ENCODE measurements at regions not wholly inside any gene's neighbourhood (a gene's known extent, or its start where the extent isn't known, plus 50 kb on each side); places are given as distances from the start of the nearest gene placed in this dataset.

GRCh38 chr3:498487-498886, 301.9 kb downstream of the CHL1 start:
- Histone ChIP-seq H3K23ac (ENCODE audit: insufficient read length) (no peak overlapping the region), H3K4me3 (ENCODE audit: extremely low read depth in 1 of 4, insufficient read depth in 2 of 4, low read depth in 3 of 4, low read length in 4 of 4) (no peak overlapping the region), H3K23me2 (ENCODE audit: low read depth, low read length) (no peaks in the 10 kb centered on the region), H3K79me1 (ENCODE audit: low read depth, low read length) (no peaks in the 10 kb centered on the region), H2BK120ac (replicated peaks; ENCODE audit: low read depth, low read length) (no peak overlapping the region), H3K18ac (ENCODE audit: extremely low read depth, low read length) (no peak overlapping the region), H2BK15ac (ENCODE audit: low read length) (no peak overlapping the region), H2BK20ac (ENCODE audit: low read length) (no peak overlapping the region), H2AFZ (ENCODE audit: low read length) (no peak overlapping the region), H3K79me2 (ENCODE audit: control insufficient read depth in 1 of 2, insufficient read depth in 2 of 2, low read length in 2 of 2) (no peaks in the 10 kb centered on the region), H4K91ac (replicated peaks; ENCODE audit: insufficient read length, low read length) (no peak overlapping the region), H3K4me2 (ENCODE audit: insufficient read depth in 1 of 2, low read depth in 2 of 2, low read length in 2 of 2) (no peak overlapping the region), H3K9ac (replicated peaks in 1 of 4; ENCODE audit: extremely low read depth in 1 of 4, low read depth in 3 of 4, low read length in 3 of 4) (no peak overlapping the region), H3K4me1 (replicated peaks in 1 of 4; ENCODE audit: control insufficient read depth in 3 of 4, insufficient read depth in 4 of 4, low read length in 3 of 4) (no peaks in the 10 kb centered on the region), H4K8ac (ENCODE audit: extremely low read depth, insufficient read depth, low read length) (no peak overlapping the region), H3K4ac (replicated peaks; ENCODE audit: insufficient read length, low read depth, low read length) (no peak overlapping the region), H3K14ac (ENCODE audit: insufficient read length) (no peak overlapping the region), H2BK5ac (ENCODE audit: low read depth, low read length) (no peak overlapping the region), H2AK5ac (ENCODE audit: low read depth, low read length) (no peak overlapping the region), H3K9me3 (ENCODE audit: insufficient read depth in 2 of 2, low read depth in 1 of 2, low read length in 1 of 2) (no peaks in the 10 kb centered on the region), H4K5ac (ENCODE audit: insufficient read length, low read depth, low read length) (no peak overlapping the region), H3K36me3 (ENCODE audit: control insufficient read depth in 2 of 4, insufficient read depth in 4 of 4, low read length in 3 of 4) (no peaks in the 10 kb centered on the region), H4K20me1 (replicated peaks in 1 of 2; ENCODE audit: control insufficient read depth in 1 of 2, insufficient read depth in 2 of 2, low read length in 2 of 2) (no peaks in the 10 kb centered on the region), H3K56ac (replicated peaks; ENCODE audit: insufficient read length, low read depth, low read length) (no peak overlapping the region), H2BK12ac (ENCODE audit: low read depth, low read length) (no peak overlapping the region), H3K27me3 (replicated peaks in 1 of 4; ENCODE audit: control insufficient read depth in 3 of 4, extremely low read depth in 1 of 4, insufficient read depth in 3 of 4, low read length in 3 of 4) (no peaks in the 10 kb centered on the region), H3K27ac (ENCODE audit: low read depth, low read length) (no peak overlapping the region)
- POLR2A ChIA-PET (ENCODE audit: partially characterized antibody), result no interaction called here
- no peak for FAIRE-seq
- DNase-seq (ENCODE audit: low read depth in 1 of 2, low spot score in 2 of 2), result no peak
- CTCF ChIA-PET (ENCODE audit: partially characterized antibody), result interaction anchor here (0.9 kb wide), 1 partner anchor 8 kb away, joined by 3 read pairs; no protein-coding TSS in a partner anchor
- TF ChIP-seq SIRT6 (IDR thresholded peaks at IDR 0.05; ENCODE audit: low read length) (no peak), SIN3A (conservative IDR thresholded peaks at IDR 0.05 in 1 of 2, IDR thresholded peaks at IDR 0.05 in 1 of 2; ENCODE audit: low read depth in 1 of 2, low read length in 2 of 2) (no peak), MAFK (IDR thresholded peaks at IDR 0.05; ENCODE audit: low read depth, low read length) (no peak), RBBP5 (IDR thresholded peaks at IDR 0.05; ENCODE audit: borderline replicate concordance, low read depth, low read length) (no peak), RXRA (IDR thresholded peaks at IDR 0.05; ENCODE audit: insufficient read depth, low read depth, low read length) (no peak), CEBPB (IDR thresholded peaks at IDR 0.05; ENCODE audit: low read depth, low read length) (no peak), RNF2 (IDR thresholded peaks at IDR 0.05; ENCODE audit: borderline replicate concordance, low read depth, low read length, missing control alignments, poor library complexity, severe bottlenecking) (no peak), RAD21 (IDR thresholded peaks at IDR 0.05 in 1 of 2, conservative IDR thresholded peaks at IDR 0.05 in 1 of 2; ENCODE audit: low read depth in 2 of 2, low read length in 2 of 2) (no peak), BRCA1 (IDR thresholded peaks at IDR 0.05; ENCODE audit: low read depth, low read length) (no peak), CTBP2 (IDR thresholded peaks at IDR 0.05; ENCODE audit: borderline replicate concordance, insufficient read depth, insufficient read length, low read length) (no peak), SP4 (IDR thresholded peaks at IDR 0.05; ENCODE audit: low read length) (no peak), SP1 (IDR thresholded peaks at IDR 0.05; ENCODE audit: low read depth, low read length) (no peak), TEAD4 (IDR thresholded peaks at IDR 0.05; ENCODE audit: low read depth, low read length) (no peak), EP300 (IDR thresholded peaks at IDR 0.05; ENCODE audit: borderline replicate concordance in 1 of 2, low read depth in 2 of 2, low read length in 2 of 2) (no peak), NANOG (IDR thresholded peaks at IDR 0.05; ENCODE audit: insufficient read depth, low read depth, low read length, poor library complexity, severe bottlenecking) (no peak)

Data from H1 (cell line).